ENCODE measurements at regions not wholly inside any gene's neighbourhood (a gene's known extent, or its start where the extent isn't known, plus 50 kb on each side); places are given as distances from the start of the nearest gene placed in this dataset.

DNA sequence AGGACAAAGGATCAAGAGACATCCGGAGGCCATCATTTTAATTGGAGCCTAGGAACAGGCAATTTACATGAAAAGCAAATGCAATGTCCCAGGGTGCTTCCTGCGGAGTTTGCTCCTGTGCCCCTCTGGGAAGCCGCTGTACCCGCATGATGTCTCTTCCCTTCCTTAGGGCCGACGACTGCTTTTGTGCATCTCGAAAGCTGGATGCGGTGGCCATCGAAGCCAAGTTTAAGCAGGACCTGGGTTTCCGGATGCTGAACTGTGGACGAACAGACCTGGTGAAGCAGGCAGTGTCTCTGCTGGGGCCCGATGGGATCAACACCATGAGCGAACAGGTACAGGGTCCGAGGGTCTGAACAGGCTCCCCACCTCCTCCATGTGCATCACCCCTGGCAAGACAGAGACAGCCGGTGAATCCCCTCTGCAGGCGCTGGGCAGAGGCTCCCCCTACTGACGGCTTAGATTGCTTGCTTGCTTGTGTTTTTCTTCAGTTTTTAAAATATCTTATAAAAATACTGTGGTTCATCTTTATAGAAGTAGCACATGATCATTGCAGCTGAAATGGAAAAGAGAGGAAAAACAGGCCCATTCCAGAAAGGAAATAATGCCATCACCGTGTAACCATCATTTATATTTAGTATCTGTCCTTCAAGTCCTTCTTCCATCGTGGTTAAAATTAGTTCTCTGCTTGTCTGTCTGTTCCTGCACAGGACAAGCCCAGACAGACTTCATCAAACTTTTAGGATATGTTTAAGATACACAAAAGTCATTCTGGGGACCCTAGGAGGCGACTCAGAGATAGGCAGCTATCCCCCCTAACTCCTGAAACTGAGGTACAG is 75.4 kb upstream of the PWP1 start:
- Histone ChIP-seq H2AK5ac (ENCODE audit: low read depth, low read length) (no peak overlapping the region), H4K5ac (ENCODE audit: insufficient read length, low read depth, low read length) (no peak overlapping the region), H4K8ac (ENCODE audit: extremely low read depth, insufficient read depth, low read length) (no peak overlapping the region), H3K9me3 (ENCODE audit: insufficient read depth in 2 of 2, low read depth in 1 of 2, low read length in 1 of 2) (no peaks in the 10 kb centered on the region), H4K91ac (replicated peaks; ENCODE audit: insufficient read length, low read length) (no peak overlapping the region), H2BK12ac (ENCODE audit: low read depth, low read length) (peak overlapping the region; percentile 86; the same call in 1 of the 2 replicates), H4K20me1 (replicated peaks in 1 of 2; ENCODE audit: control insufficient read depth in 1 of 2, insufficient read depth in 2 of 2, low read length in 2 of 2) (no peaks in the 10 kb centered on the region), H3K79me2 (ENCODE audit: control insufficient read depth in 1 of 2, insufficient read depth in 2 of 2, low read length in 2 of 2) (no peaks in the 10 kb centered on the region), H2BK20ac (ENCODE audit: low read length) (peak overlapping the region; percentile 62; the same call in 1 of the 2 replicates), H3K36me3 (ENCODE audit: control insufficient read depth in 2 of 4, insufficient read depth in 4 of 4, low read length in 3 of 4) (no peaks in the 10 kb centered on the region), H3K9ac (replicated peaks in 1 of 4; ENCODE audit: extremely low read depth in 1 of 4, low read depth in 3 of 4, low read length in 3 of 4) (peak overlapping the region in 1 of 4 experiments; percentile 11; a peak in 2 of 7 replicates), H3K27me3 (replicated peaks in 1 of 4; ENCODE audit: control insufficient read depth in 3 of 4, extremely low read depth in 1 of 4, insufficient read depth in 3 of 4, low read length in 3 of 4) (0 out of 7 replicates have a peak, but pooled peaks cover 0 to 2% (median 0%) of the 10 kb centered on the region in 4 experiments), H3K56ac (replicated peaks; ENCODE audit: insufficient read length, low read depth, low read length) (no peak overlapping the region), H3K4me1 (replicated peaks in 1 of 4; ENCODE audit: control insufficient read depth in 3 of 4, insufficient read depth in 4 of 4, low read length in 3 of 4) (peaks cover 6 to 15% (median 10%) of the 10 kb centered on the region in 4 experiments), H3K4ac (replicated peaks; ENCODE audit: insufficient read length, low read depth, low read length) (no peak overlapping the region), H3K4me3 (ENCODE audit: extremely low read depth in 1 of 4, insufficient read depth in 2 of 4, low read depth in 3 of 4, low read length in 4 of 4) (peak overlapping the region in 3 of 4 experiments; percentile 18 to 45 (median 34); a peak in 6 of 8 replicates), H3K23me2 (ENCODE audit: low read depth, low read length) (no peaks in the 10 kb centered on the region; the same call in 1 of the 2 replicates), H3K4me2 (ENCODE audit: insufficient read depth in 1 of 2, low read depth in 2 of 2, low read length in 2 of 2) (peak overlapping the region; percentile 53 to 68), H3K27ac (ENCODE audit: low read depth, low read length) (peak overlapping the region; percentile 22; the same call in 1 of the 2 replicates), H2BK5ac (ENCODE audit: low read depth, low read length) (peak overlapping the region; percentile 46; the same call in 1 of the 2 replicates), H3K79me1 (ENCODE audit: low read depth, low read length) (no peaks in the 10 kb centered on the region), H2BK15ac (ENCODE audit: low read length) (no peak overlapping the region), H3K23ac (ENCODE audit: insufficient read length) (no peak overlapping the region), H3K18ac (ENCODE audit: extremely low read depth, low read length) (no peak overlapping the region), H2AFZ (ENCODE audit: low read length) (peak overlapping the region; percentile 97), H3K14ac (ENCODE audit: insufficient read length) (no peak overlapping the region), H2BK120ac (replicated peaks; ENCODE audit: low read depth, low read length) (no peak overlapping the region)
- WGBS, 2 experiments (ENCODE audit: extremely low coverage in 1 of 2, insufficient coverage in 1 of 2, insufficient read length in 1 of 2, insufficient replicate concordance in 2 of 2, low coverage in 1 of 2, low lambda C conversion rate in 2 of 2, missing lambda C conversion rate in 1 of 2): 24% methylated on average over 20 of the region's 20 CpGs; no CpG with 5 or more reads in 1 of the 2 experiments
- FAIRE-seq: peak; percentile 13
- CTCF ChIA-PET (ENCODE audit: partially characterized antibody): interaction anchor here (0.6 to 10.0 kb wide), 53 partner anchors 8 to 1852 kb away, joined by 3 to 186 read pairs (median 4); no protein-coding TSS in a partner anchor
- POLR2A ChIA-PET (ENCODE audit: partially characterized antibody): interaction anchor here (1.3 to 2.2 kb wide), 6 partner anchors 8 to 87 kb away, joined by 3 to 6 read pairs (median 4); no protein-coding TSS in a partner anchor
- DNase-seq (ENCODE audit: low read depth in 1 of 2, low spot score in 2 of 2): peak; percentile 62 to 78
- TF ChIP-seq RFX5 (IDR thresholded peaks at IDR 0.05; ENCODE audit: borderline replicate concordance, low read depth, low read length) (no peak), JUND (IDR thresholded peaks at IDR 0.05; ENCODE audit: low read length) (no peak), TBP (IDR thresholded peaks at IDR 0.05; ENCODE audit: low read depth, low read length) (no peak), RNF2 (IDR thresholded peaks at IDR 0.05; ENCODE audit: borderline replicate concordance, low read depth, low read length, missing control alignments, poor library complexity, severe bottlenecking) (no peak), SP2 (IDR thresholded peaks at IDR 0.05; ENCODE audit: low read length) (no peak), FOSL1 (IDR thresholded peaks at IDR 0.05; ENCODE audit: insufficient read depth, low read depth, low read length) (no peak), SP4 (IDR thresholded peaks at IDR 0.05; ENCODE audit: low read length) (no peak), POLR2AphosphoS5 (IDR thresholded peaks at IDR 0.05; ENCODE audit: low read depth, low read length) (no peak), EGR1 (IDR thresholded peaks at IDR 0.05; ENCODE audit: borderline replicate concordance, low read depth, low read length) (0 out of 2 replicates have a peak, but pooled peaks have one; percentile 30), KDM4A (IDR thresholded peaks at IDR 0.05; ENCODE audit: low read depth, low read length, severe bottlenecking) (no peak)
- TF ChIP-seq, protein P1, sequence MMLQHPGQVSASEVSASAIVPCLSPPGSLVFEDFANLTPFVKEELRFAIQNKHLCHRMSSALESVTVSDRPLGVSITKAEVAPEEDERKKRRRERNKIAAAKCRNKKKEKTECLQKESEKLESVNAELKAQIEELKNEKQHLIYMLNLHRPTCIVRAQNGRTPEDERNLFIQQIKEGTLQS (IDR thresholded peaks at IDR 0.05; ENCODE audit: insufficient read depth, low read depth, low read length): no peak

All from H1 (cell line).